ENCODE measurements at regions not wholly inside any gene's neighbourhood (a gene's known extent, or its start where the extent isn't known, plus 50 kb on each side); places are given as distances from the start of the nearest gene placed in this dataset.

DNA sequence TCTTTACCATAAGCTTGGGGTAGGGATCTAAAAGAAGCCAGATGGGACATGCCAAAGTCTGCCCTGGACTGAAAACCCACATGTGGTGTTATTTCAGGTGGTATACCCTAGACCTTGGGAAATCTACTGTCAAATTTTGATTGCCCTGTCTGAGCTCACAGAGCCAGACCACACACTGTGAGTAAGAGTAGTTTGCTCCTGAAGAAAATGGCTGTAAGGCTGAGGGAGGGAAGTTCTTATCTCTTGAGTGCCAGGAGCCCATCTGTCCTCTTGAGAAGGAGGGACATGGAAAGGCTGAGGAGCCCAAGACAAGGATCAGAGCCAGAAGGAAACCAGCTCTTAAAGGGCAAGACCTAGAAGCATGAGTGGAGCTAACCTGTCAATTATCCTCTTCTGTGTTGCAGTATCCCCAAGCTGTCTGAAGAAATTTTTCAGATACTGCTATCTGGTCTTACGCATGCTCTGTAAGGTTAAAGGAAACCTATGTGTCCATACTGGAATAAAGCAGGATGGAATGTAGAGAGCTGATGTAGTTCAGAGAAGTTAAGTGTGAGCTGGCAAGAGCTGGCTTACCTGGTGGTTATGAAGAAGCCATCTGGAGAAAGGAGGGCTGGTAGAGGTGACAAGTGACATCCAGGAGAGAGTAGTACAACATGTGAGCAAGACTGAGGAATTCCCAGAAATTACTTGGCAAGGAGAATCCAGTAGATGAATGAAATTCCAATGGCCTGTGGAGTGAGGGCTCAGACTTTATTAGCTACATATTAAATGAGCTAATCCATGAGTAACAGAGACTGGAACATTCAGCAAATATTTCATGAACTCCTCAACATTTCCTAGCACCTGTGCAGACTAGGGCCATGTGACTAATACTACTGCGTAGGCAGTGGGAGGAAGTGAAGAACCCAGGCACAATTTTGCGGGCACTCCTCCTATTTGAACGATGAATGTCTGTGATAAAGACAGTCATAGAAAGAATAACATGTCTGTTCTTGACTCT lies 389.1 kb upstream of the KIF2A start:
- intact Hi-C loops (cut with DNase I): no loop called here
- Histone ChIP-seq H3K27ac (no peak overlapping the region), H3K27me3 (no peaks in the 10 kb centered on the region), H3K36me3 (no peaks in the 10 kb centered on the region), H3K9me3 (no peaks in the 10 kb centered on the region), H3K4me1 (no peaks in the 10 kb centered on the region), H3K4me3 (replicated peaks in 1 of 3) (no peak overlapping the region)
- TF ChIP-seq POLR2A (IDR thresholded peaks at IDR 0.05): no peak
- TF ChIP-seq, protein P1, sequence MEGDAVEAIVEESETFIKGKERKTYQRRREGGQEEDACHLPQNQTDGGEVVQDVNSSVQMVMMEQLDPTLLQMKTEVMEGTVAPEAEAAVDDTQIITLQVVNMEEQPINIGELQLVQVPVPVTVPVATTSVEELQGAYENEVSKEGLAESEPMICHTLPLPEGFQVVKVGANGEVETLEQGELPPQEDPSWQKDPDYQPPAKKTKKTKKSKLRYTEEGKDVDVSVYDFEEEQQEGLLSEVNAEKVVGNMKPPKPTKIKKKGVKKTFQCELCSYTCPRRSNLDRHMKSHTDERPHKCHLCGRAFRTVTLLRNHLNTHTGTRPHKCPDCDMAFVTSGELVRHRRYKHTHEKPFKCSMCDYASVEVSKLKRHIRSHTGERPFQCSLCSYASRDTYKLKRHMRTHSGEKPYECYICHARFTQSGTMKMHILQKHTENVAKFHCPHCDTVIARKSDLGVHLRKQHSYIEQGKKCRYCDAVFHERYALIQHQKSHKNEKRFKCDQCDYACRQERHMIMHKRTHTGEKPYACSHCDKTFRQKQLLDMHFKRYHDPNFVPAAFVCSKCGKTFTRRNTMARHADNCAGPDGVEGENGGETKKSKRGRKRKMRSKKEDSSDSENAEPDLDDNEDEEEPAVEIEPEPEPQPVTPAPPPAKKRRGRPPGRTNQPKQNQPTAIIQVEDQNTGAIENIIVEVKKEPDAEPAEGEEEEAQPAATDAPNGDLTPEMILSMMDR (IDR thresholded peaks at IDR 0.05): no peak
- DNase-seq: no peak
- 93 to 94% methylated on average over 4 of the region's 4 CpGs for WGBS, 2 donors

- Histone ChIP-seq H3K27me3 (no peaks in the 10 kb centered on the region), H3K9me3 (no peaks in the 10 kb centered on the region), H3K4me3 (replicated peaks in 1 of 3) (no peak overlapping the region), H3K4me1 (no peaks in the 10 kb centered on the region), H3K27ac (no peak overlapping the region), H3K36me3 (no peaks in the 10 kb centered on the region)
- TF ChIP-seq, protein P1 (IDR thresholded peaks at IDR 0.05): no peak
- TF ChIP-seq POLR2A (IDR thresholded peaks at IDR 0.05): no peak
- intact Hi-C loops (cut with DNase I): no loop called here
- DNase-seq: no peak
- 54 to 70% methylated on average over 2 of the region's 2 CpGs for WGBS, 2 donors
Observed at GRCh38 chr5:61918611-61919010, 387.4 kb upstream of the KIF2A start.

- Histone ChIP-seq H3K27me3 (no peaks in the 10 kb centered on the region), H3K4me1 (no peaks in the 10 kb centered on the region), H3K27ac (no peak overlapping the region), H3K4me3 (replicated peaks in 1 of 3) (no peak overlapping the region), H3K36me3 (no peaks in the 10 kb centered on the region), H3K9me3 (no peaks in the 10 kb centered on the region)
- intact Hi-C loops (cut with DNase I): no loop called here
- TF ChIP-seq POLR2A (IDR thresholded peaks at IDR 0.05): no peak
- TF ChIP-seq, protein P1 (IDR thresholded peaks at IDR 0.05): no peak
- 55 to 74% methylated on average over 6 of the region's 6 CpGs for WGBS, 2 donors
- peak in 1 of 2 donors; percentile 8 for DNase-seq
Observed at GRCh38 chr5:61919920-61920319, 386.1 kb upstream of the KIF2A start.

- Histone ChIP-seq H3K36me3 (no peaks in the 10 kb centered on the region), H3K4me1 (no peaks in the 10 kb centered on the region), H3K27ac (no peak overlapping the region), H3K27me3 (no peaks in the 10 kb centered on the region), H3K4me3 (replicated peaks in 1 of 3) (no peak overlapping the region), H3K9me3 (no peaks in the 10 kb centered on the region)
- TF ChIP-seq, protein P1 (IDR thresholded peaks at IDR 0.05): no peak
- TF ChIP-seq POLR2A (IDR thresholded peaks at IDR 0.05): no peak
- intact Hi-C loops (cut with DNase I): no loop called here
- WGBS, 2 donors: 80 to 85% methylated on average over 1 of the region's 1 CpG
- DNase-seq: no peak
Observed at GRCh38 chr5:61924251-61924650, 381.8 kb upstream of the KIF2A start.

- intact Hi-C loops (cut with DNase I): no loop called here
- no peak overlapping the region for H3K27ac ChIP-seq
- DNase-seq: no peak
- no peaks in the 10 kb centered on the region for H3K36me3 ChIP-seq
- H3K4me1 ChIP-seq: no peaks in the 10 kb centered on the region
- no peaks in the 10 kb centered on the region for H3K27me3 ChIP-seq
- H3K4me3 ChIP-seq (replicated peaks in 1 of 3): no peak overlapping the region
- no peaks in the 10 kb centered on the region for H3K9me3 ChIP-seq
- TF ChIP-seq, protein P1 (IDR thresholded peaks at IDR 0.05): no peak
- TF ChIP-seq POLR2A (IDR thresholded peaks at IDR 0.05): no peak
Observed at GRCh38 chr5:61926911-61927310, 379.1 kb upstream of the KIF2A start.
